VCaP (cell line): ENCODE measurements at regions not wholly inside any gene's neighbourhood (a gene's known extent, or its start where the extent isn't known, plus 50 kb on each side); places are given as distances from the start of the nearest gene placed in this dataset.

Source experiments
- H3K27ac ChIP-seq: fragments of 450-650 bp; 2 replicates; pipeline ENCODE4 v1.5.1; 2017
- CTCF ChIP-seq: fragments of 450-650 bp; conservative IDR thresholded peaks from 2 replicates; pipeline ENCODE4 v1.5.1; 2017; ENCODE audit warnings: mild to moderate bottlenecking, moderate library complexity

GRCh38 chr2:145654156-145654555 lies 1134.2 kb upstream of the ZEB2 start:
- no peak for TF ChIP-seq CTCF
- H3K27ac ChIP-seq: no peak overlapping the region

GRCh38 chr2:145653553-145653952 lies 1133.6 kb upstream of the ZEB2 start:
- H3K27ac ChIP-seq: no peak overlapping the region
- TF ChIP-seq CTCF: no peak

GRCh38 chr2:145652571-145653545 lies 1132.9 kb upstream of the ZEB2 start:
- no peak for TF ChIP-seq CTCF
- no peak overlapping the region for H3K27ac ChIP-seq

- no peak for TF ChIP-seq CTCF
- H3K27ac ChIP-seq: no peak overlapping the region
Observed at GRCh38 chr2:145652036-145652435, 1132.1 kb upstream of the ZEB2 start.

GRCh38 chr2:145650226-145650625 lies 1130.3 kb upstream of the ZEB2 start:
- H3K27ac ChIP-seq: no peak overlapping the region
- no peak for TF ChIP-seq CTCF

GRCh38 chr2:145649061-145649460 lies 1129.1 kb upstream of the ZEB2 start:
- no peak overlapping the region for H3K27ac ChIP-seq
- no peak for TF ChIP-seq CTCF

GRCh38 chr2:145644820-145645302 lies 1124.9 kb upstream of the ZEB2 start:
- no peak overlapping the region for H3K27ac ChIP-seq

More at GRCh38 chr2:145644820-145645302, 1124.9 kb upstream of the ZEB2 start:
- no peak for TF ChIP-seq CTCF
